Right lobe of liver (tissue), 4 donors: ENCODE measurements at regions not wholly inside any gene's neighbourhood (a gene's known extent, or its start where the extent isn't known, plus 50 kb on each side); places are given as distances from the start of the nearest gene placed in this dataset.

Experiments used
- CTCF ChIP-seq, 4 donors: fragments of 200-600 bp in 3 of 4; fragments of 450-650 bp in 1 of 4; IDR thresholded peaks; one replicate each; pipeline versions ENCODE4 v1.5.1 to v1.8.0; 2016 to 2022; ENCODE audit warnings: antibody characterized with exemption in 4 of 4, mild to moderate bottlenecking in 2 of 4
- POLR2A ChIP-seq: fragments of 450-650 bp; IDR thresholded peaks from one replicate; pipeline ENCODE4 v1.6.1; 2017; ENCODE audit warnings: antibody characterized with exemption, mild to moderate bottlenecking
- donor health status: DM: no; HTN: no; CAD: no.
- donor health status: DM: no; HTN: no; CAD: no.
- donor health status: DM: no; HTN: yes; CAD: no.

- TF ChIP-seq POLR2A (no peak), CTCF (IDR thresholded peaks at IDR 0.05) (no peak)
Measured at GRCh38 chr5:97355775-97356174, 172.7 kb upstream of the RIOK2 start.
